Neural cell (in vitro differentiated cells): ENCODE measurements at regions not wholly inside any gene's neighbourhood (a gene's known extent, or its start where the extent isn't known, plus 50 kb on each side); places are given as distances from the start of the nearest gene placed in this dataset.

Experiments used
- H2AFZ ChIP-seq: fragments of 200-600, 300-800 bp; sonication (generic), shearing (Covaris generic); 2 replicates; pipeline ENCODE4 v1.6.0; 2014; ENCODE audit warnings: low read depth, mild to moderate bottlenecking, antibody characterized with exemption, low read length, moderate library complexity
- H3F3A ChIP-seq: fragments of 200-600 bp; shearing (Covaris generic); 2 replicates; pipeline ENCODE4 v1.6.1; 2016; ENCODE audit warnings: mild to moderate bottlenecking, moderate library complexity, mixed read lengths, antibody characterized with exemption, low read length; ENCODE audit not compliant: insufficient read depth, poor library complexity, severe bottlenecking
- H3K27ac ChIP-seq: fragments of 200-600, 300-800 bp; sonication (generic), shearing (Covaris generic); 2 replicates; pipeline ENCODE4 v1.5.1; 2014; ENCODE audit warnings: mild to moderate bottlenecking, low read length, moderate library complexity
- H3K27me3 ChIP-seq: fragments of 300-800, 200-600 bp; sonication (generic), shearing (Covaris generic); 2 replicates; pipeline ENCODE4 v1.6.0; 2014; ENCODE audit warnings: mild to moderate bottlenecking, low read depth, low read length, moderate library complexity; ENCODE audit not compliant: insufficient read depth
- H3K36me3 ChIP-seq: fragments of 300-800, 200-600 bp; sonication (generic), shearing (Covaris generic); 2 replicates; pipeline ENCODE4 v1.5.1; 2014; ENCODE audit warnings: mild to moderate bottlenecking, antibody characterized with exemption, low read length, moderate library complexity; ENCODE audit not compliant: insufficient read depth
- H3K4me2 ChIP-seq: fragments of 300-800, 200-600 bp; sonication (generic), shearing (Covaris generic); 2 replicates; pipeline ENCODE4 v1.6.0; 2014; ENCODE audit warnings: mild to moderate bottlenecking, low read length
- H3K4me3 ChIP-seq: fragments of 300-800, 200-600 bp; sonication (generic), shearing (Covaris generic); 2 replicates; pipeline ENCODE4 v1.5.1; 2014; ENCODE audit warnings: mild to moderate bottlenecking, low read length, moderate library complexity
- H3K79me2 ChIP-seq: fragments of 200-600 bp; shearing (Covaris generic); replicated peaks from 2 replicates; pipeline ENCODE4 v1.6.0; 2014; ENCODE audit warnings: mild to moderate bottlenecking, low read length, moderate library complexity; ENCODE audit not compliant: insufficient read depth
- H3K9ac ChIP-seq: fragments of 300-800, 200-600 bp; sonication (generic), shearing (Covaris generic); 2 replicates; pipeline ENCODE4 v1.6.1; 2016; ENCODE audit warnings: mild to moderate bottlenecking, low read length, mixed read lengths
- H3K9me2 ChIP-seq: fragments of 200-600 bp; shearing (Covaris generic); 2 replicates; pipeline ENCODE4 v1.6.1; 2016; ENCODE audit warnings: mild to moderate bottlenecking, low read length, mixed read lengths; ENCODE audit not compliant: insufficient read depth
- H3K9me3 ChIP-seq: fragments of 200-600, 300-800 bp; sonication (generic), shearing (Covaris generic); 2 replicates; pipeline ENCODE4 v1.6.1; 2016; ENCODE audit warnings: mild to moderate bottlenecking, mixed run types, low read length, moderate library complexity, mixed read lengths
- H4K20me1 ChIP-seq: fragments of 200-600 bp; shearing (Covaris generic); 2 replicates; pipeline ENCODE4 v1.6.1; 2016; ENCODE audit warnings: mild to moderate bottlenecking, mixed run types; ENCODE audit not compliant: insufficient read depth
- CTCF ChIP-seq: fragments of 450-650 bp; IDR thresholded peaks from 2 replicates; pipeline ENCODE4 v1.5.1; 2014; ENCODE audit warnings: antibody characterized with exemption, mild to moderate bottlenecking, moderate library complexity; ENCODE audit not compliant: poor library complexity, severe bottlenecking
- EP300 ChIP-seq: fragments of 450-650 bp; conservative IDR thresholded peaks from 2 replicates; pipeline ENCODE4 v1.6.1; 2014; ENCODE audit warnings: antibody characterized with exemption, mild to moderate bottlenecking, moderate library complexity; ENCODE audit not compliant: poor library complexity, severe bottlenecking
- EZH2 ChIP-seq: fragments of 200-600, 300-800 bp; shearing (Covaris generic), sonication (generic); IDR thresholded peaks from 2 replicates; pipeline ENCODE4 v1.6.1; 2014; ENCODE audit warnings: antibody characterized with exemption, low read length, borderline replicate concordance, mild to moderate bottlenecking; ENCODE audit not compliant: insufficient read depth, poor library complexity, severe bottlenecking
- MXI1 ChIP-seq: fragments of 450-650 bp; conservative IDR thresholded peaks from 2 replicates; pipeline ENCODE4 v1.6.1; 2014; ENCODE audit warnings: antibody characterized with exemption, mild to moderate bottlenecking; ENCODE audit not compliant: poor library complexity, severe bottlenecking
- POLR2AphosphoS5 ChIP-seq: IDR thresholded peaks from 2 replicates; pipeline ENCODE4 v1.6.1; 2012
- RAD21 ChIP-seq: fragments of 450-650 bp; conservative IDR thresholded peaks from 2 replicates; pipeline ENCODE4 v1.6.1; 2014; ENCODE audit warnings: antibody characterized with exemption, mild to moderate bottlenecking, moderate library complexity
- REST ChIP-seq: IDR thresholded peaks from 2 replicates; pipeline ENCODE4 v1.6.1; 2012; ENCODE audit warnings: borderline replicate concordance
- SMC3 ChIP-seq: fragments of 450-650 bp; conservative IDR thresholded peaks from 2 replicates; pipeline ENCODE4 v1.6.1; 2014; ENCODE audit warnings: antibody characterized with exemption, mild to moderate bottlenecking, moderate library complexity; ENCODE audit not compliant: poor library complexity
- TAF1 ChIP-seq: IDR thresholded peaks from 2 replicates; pipeline ENCODE4 v1.6.1; 2012; ENCODE audit warnings: low read depth

DNA sequence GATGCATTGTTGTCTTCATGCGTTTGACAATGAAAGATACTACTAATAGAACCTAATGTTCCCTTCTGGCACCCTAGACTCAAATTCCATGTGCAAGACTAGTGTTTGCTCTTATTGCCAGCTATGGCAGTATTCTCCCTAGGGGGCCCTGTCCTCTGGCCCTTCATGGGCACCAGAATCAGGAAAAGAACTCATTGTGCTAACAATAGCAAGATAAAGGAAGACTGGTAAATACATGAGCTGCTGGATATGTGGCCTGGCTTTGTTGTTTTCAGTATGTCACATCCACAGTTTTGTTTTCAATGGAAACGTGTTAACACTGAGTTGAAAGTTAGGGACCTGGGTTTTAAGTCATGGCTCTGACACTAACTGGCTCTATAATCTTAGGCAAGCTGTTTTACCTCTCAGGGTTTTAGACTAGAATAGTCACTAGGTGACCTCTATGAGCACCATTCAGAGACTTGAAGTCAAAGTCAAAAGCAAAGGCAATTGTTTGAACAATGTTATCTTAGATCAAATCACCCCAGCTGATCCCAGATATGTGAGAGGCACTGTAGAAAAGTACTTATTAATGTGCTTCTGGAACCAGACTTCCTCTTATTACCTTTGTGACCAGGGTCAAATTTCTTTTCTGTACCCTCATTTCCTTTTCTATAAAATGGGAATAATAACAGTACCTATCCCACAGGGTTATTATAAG is 253.7 kb upstream of the DIAPH2 start:
- H3K4me3 ChIP-seq: no peak overlapping the region
- no peaks in the 10 kb centered on the region for H4K20me1 ChIP-seq
- no peaks in the 10 kb centered on the region for H3K9me2 ChIP-seq
- no peaks in the 10 kb centered on the region for H3K9me3 ChIP-seq
- H3K27ac ChIP-seq: no peak overlapping the region
- H3K9ac ChIP-seq: no peak overlapping the region
- no peaks in the 10 kb centered on the region for H3K79me2 ChIP-seq
- no peaks in the 10 kb centered on the region for H3F3A ChIP-seq
- no peak overlapping the region for H3K4me2 ChIP-seq
- H2AFZ ChIP-seq: no peak overlapping the region
- TF ChIP-seq TAF1 (no peak), EZH2 (no peak), POLR2AphosphoS5 (no peak), MXI1 (no peak), CTCF (no peak)
- no peaks in the 10 kb centered on the region for H3K27me3 ChIP-seq
- no peaks in the 10 kb centered on the region for H3K36me3 ChIP-seq

DNA sequence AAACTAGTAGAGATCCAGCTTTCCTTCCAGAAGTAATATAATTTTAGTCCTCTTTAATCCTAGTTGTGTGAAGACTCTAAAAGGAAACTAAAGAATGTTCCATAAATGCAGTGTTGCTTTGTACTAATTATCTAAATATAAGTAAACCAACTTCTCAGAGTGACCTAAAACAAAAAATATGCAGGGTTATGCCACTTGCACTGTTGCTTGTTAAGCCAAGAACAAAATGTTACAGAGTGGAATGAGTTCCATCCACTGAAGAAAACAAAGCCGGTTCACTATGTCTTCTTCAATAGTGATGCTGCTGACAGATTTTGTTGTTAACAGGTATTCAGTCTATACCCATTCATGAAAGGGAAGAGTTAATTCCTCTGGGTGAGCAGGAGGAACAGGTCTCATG is 252.0 kb upstream of the DIAPH2 start:
- no peak overlapping the region for H2AFZ ChIP-seq
- H3K4me3 ChIP-seq: no peak overlapping the region
- no peak overlapping the region for H3K4me2 ChIP-seq
- H3K9me3 ChIP-seq: no peaks in the 10 kb centered on the region
- H3K9ac ChIP-seq: no peak overlapping the region
- H3K79me2 ChIP-seq: no peaks in the 10 kb centered on the region
- no peaks in the 10 kb centered on the region for H3K27me3 ChIP-seq
- no peaks in the 10 kb centered on the region for H3K9me2 ChIP-seq
- no peaks in the 10 kb centered on the region for H3K36me3 ChIP-seq
- H4K20me1 ChIP-seq: no peaks in the 10 kb centered on the region
- H3F3A ChIP-seq: no peaks in the 10 kb centered on the region
- TF ChIP-seq RAD21 (no peak), REST (no peak), POLR2AphosphoS5 (no peak), TAF1 (no peak), EZH2 (no peak)
- no peak overlapping the region for H3K27ac ChIP-seq

GRCh38 chrX:96433409-96434077 is 251.1 kb upstream of the DIAPH2 start:
- no peaks in the 10 kb centered on the region for H3K36me3 ChIP-seq
- H3F3A ChIP-seq: no peaks in the 10 kb centered on the region
- no peaks in the 10 kb centered on the region for H3K9me2 ChIP-seq
- H4K20me1 ChIP-seq: no peaks in the 10 kb centered on the region
- no peak overlapping the region for H3K4me3 ChIP-seq
- no peaks in the 10 kb centered on the region for H3K9me3 ChIP-seq
- no peak overlapping the region for H3K27ac ChIP-seq
- no peaks in the 10 kb centered on the region for H3K27me3 ChIP-seq
- no peak overlapping the region for H3K4me2 ChIP-seq
- H3K79me2 ChIP-seq: no peaks in the 10 kb centered on the region
- no peak overlapping the region for H3K9ac ChIP-seq
- H2AFZ ChIP-seq: no peak overlapping the region
- TF ChIP-seq REST (no peak), TAF1 (no peak), POLR2AphosphoS5 (no peak), SMC3 (no peak), RAD21 (no peak), EP300 (no peak), CTCF (no peak), MXI1 (no peak)
